HL-60/S4 treated with phorbol 12-myristate 13-acetate at 8.2 ng/mL for 4 days and 3 days (cell line): ENCODE measurements at regions not wholly inside any gene's neighbourhood (a gene's known extent, or its start where the extent isn't known, plus 50 kb on each side); places are given as distances from the start of the nearest gene placed in this dataset.
"Not testable (repeated sequence)": the region's sequence is repeated elsewhere in the genome, so short reads cannot be mapped to it uniquely, and the experiment has no call there.

Source experiments
- in situ Hi-C: fragments of 300-500 bp; cut with MboI; formaldehyde crosslinking; loops from 2 replicates; pipeline ENCODE4 v1.15.0; 2022; ENCODE audit warnings: low sequenced_read_pairs

DNA sequence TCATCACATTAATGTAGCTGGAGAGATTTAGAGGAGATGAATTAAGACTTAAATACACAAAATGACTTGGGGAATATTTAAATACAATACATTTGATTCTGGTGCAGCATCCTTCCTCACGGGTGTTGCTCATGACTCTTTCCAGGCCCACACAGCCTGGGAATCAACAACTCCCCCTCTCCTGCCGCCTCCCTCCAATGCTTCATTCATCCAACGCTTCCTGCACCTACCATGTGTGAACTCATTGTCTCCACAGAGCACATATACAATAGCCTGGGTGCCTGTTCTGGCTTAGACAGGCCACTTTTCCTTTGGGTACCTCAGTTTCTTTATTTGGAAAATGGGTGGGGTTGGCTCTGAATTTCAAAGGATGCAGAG lies 476.9 kb upstream of the CADM1 start:
- in situ Hi-C loops, result no loop called here

DNA sequence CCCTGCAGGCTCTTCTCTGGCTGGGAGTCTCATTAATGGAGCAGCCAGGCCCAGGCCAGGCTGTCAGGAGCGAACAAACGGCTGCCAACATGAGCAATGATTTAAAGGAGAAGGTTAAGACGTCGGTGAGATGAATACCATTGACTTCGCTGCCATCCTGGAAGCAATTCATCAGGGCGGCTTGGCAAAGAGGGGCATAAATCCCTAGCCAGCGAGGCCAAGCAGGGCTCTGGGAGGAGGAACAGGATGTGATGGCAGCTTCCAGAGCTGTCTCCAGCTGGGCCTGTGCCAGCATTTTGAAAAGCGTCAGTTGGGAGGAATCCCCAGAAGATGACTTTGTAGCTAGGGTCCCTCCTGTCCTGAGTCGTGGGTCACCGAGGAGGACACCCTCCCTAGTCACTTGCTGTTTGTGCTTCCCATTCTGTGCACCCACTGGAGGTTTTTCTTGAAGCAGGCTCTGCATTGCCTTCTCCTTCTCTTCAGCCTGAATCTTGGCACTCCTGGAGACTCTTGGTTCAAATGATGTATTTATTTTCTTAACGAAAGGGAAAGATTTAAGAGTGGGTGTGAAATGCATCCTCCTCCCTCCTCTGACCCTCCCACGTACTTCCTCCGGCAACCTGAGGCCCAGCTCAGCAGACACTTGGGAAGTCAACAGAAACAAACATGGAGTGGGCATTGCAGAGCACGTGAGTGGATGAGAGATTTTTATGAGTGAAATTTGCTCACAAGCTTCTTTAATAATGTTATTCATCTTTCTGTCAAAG lies 476.3 kb upstream of the CADM1 start:
- in situ Hi-C loops, result no loop called here

DNA sequence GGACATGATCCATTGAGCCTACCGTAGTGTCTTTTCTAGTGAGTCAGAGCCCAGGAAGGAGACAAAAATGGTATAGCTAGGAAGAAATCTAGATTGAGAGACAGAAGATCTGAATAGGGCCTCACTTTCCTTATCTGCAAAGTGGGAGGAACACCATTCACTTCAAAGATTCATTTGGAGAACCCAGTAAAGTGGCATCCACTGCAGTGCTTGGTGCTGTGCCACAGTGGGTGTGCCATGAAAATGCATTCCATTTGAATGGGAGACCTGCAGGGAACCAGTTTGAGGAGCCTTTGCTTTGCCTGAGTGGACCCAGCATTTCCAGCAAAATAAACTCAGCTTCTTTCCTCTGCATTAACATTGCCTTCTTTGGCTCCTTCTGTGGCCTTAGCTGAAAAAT lies 470.5 kb upstream of the CADM1 start:
- in situ Hi-C loops, result no loop called here

DNA sequence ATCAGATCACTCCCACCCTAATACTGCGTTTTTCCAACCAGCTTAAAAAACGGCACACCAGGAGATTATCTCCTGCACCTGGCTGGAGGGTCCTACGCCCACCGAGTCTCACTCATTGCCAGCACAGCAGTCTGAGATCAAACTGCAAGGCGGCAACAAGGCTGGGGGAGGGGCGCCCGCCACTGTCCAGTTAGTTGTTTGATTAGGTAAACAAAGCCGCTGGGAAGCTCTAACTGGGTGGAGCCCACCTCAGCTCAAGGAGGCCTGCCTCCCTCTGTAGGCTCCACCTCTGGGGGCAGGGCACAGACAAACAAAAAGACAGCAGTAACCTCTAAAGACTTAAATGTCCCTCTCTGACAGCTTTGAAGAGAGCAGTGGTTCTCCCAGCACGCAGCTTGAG lies 463.0 kb upstream of the CADM1 start:
- in situ Hi-C loops, result not testable (repeated sequence)

DNA sequence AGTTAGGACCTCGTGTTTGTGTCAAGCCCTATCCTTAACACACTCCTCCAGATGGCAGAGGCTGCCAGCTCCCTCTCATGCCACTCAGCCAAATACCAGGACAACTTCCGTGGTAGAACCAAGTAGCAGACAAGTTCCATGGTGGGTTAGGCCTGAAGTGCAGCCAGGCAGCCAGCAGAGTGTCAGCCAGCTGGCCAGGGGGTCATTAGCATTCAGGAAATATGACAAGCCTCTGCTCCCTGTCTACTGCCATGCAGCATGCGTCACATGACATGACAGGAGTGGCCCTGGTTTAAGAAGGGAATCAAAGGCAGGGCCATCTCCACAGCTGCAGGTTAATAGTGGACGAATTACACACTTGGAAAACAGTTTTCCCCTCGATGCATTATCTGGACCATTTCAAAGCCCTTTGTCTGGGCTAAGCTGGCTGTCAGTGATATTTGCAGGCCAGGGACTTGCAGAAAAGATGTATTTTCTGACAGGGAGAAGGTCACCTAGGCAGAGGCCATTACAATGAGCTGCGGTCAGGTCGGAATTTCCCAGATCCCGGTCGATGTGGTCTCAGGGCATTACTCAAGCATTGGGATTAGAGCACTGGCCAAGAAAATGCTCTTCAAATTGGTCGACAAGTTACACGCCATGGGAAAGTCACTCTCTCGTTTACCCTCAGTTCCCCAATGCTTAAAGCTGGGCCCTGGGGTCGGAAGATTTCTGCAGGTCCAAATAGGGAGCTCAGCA lies 461.7 kb upstream of the CADM1 start:
- in situ Hi-C loops, result no loop called here

DNA sequence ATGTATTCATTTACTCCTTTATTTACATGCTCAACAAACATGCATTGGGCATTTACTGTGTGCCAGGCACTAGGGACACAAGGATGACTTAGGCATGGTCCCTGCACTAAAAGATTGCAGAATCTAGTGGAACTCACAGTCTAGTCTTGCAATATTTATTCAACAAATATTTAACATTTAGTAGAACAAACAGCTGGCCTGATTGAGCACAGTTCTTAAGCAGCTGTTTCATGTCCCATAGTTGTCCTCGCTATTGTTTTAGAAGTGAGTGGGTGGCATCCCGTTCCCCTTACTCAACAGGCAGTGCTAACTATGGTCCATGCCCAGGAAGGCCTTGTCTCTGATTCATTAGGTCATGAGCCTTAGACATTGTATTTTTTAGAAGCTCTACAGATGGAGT lies 459.9 kb upstream of the CADM1 start:
- in situ Hi-C loops, result no loop called here

DNA sequence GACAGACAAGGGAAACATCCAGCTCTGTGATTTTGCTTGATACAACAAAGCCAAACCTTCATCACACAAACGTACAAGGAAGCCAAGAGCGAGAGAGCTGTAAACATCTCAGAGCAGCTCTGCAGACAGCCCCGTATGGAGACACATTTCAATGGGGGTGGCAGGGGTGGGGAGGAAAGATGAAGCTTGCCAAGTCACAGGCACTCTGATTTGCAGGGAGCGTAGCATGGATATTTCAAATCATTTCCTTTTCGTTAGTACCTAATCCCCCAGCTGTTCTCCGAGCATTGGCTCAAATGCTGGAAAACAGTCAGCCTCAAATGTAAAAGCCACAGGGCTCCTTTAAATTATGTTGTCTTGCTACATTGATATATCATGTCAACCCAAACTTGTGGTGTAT lies 458.9 kb upstream of the CADM1 start:
- in situ Hi-C loops, result no loop called here

DNA sequence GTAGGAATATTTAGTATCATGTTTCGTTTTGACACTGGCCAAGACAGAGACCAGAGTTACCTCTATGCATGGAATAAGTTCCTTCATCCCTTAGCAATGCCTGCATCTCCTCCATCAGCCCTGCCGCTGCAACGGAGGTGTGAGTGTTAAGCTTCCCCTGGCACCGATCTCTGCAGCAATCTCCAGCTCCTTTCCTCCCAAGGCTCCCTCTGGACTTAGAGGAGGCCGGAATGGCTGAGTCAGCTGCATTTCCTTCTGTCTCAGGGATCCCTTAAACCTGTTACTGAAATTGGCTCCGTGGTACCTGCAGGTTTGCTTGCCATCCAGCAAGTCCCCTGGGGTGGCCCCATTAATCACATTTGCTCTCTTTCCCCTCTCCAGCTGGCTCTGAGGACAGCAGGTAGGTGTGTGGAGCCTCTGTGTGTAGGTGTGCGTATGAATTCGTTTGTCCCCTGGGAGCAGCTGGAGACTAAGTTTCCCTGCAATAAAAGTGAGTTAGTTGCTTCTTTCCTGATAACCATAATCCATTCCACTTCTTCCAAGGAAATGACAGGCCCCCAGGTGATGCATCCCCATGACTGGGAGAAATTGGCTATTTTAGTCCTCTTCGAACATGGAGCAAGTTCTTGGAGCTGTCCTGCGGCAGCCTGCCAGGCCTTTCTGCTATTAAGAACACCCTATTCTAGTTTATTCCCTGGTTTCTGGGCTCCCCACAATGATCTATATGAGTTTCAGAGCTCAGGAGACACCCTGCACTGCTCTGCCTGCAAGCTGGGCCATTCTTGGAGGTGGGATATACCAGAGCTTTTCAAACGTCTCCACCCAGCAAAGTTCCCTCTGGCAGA lies 457.2 kb upstream of the CADM1 start:
- in situ Hi-C loops, result no loop called here

DNA sequence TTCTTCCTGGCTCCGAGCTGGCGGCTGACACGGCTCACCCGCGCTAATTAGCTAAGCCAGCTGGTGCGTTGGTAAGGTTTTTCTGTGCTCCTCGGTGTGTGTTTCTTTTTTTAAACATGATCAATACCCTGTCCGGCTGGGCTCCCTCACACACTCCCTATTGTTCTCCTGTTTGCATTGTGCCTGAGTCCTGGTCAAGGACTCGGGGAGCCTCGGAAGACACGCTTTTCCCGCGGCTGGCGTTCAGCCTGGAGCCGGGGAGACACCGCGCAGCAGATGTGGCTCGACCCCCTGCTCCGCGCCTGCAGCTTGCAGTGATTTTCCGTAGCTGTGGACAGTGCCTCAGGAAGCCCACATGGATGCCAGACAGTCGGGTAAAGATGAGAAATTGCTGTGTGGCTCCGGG lies 454.9 kb upstream of the CADM1 start:
- in situ Hi-C loops, result no loop called here

DNA sequence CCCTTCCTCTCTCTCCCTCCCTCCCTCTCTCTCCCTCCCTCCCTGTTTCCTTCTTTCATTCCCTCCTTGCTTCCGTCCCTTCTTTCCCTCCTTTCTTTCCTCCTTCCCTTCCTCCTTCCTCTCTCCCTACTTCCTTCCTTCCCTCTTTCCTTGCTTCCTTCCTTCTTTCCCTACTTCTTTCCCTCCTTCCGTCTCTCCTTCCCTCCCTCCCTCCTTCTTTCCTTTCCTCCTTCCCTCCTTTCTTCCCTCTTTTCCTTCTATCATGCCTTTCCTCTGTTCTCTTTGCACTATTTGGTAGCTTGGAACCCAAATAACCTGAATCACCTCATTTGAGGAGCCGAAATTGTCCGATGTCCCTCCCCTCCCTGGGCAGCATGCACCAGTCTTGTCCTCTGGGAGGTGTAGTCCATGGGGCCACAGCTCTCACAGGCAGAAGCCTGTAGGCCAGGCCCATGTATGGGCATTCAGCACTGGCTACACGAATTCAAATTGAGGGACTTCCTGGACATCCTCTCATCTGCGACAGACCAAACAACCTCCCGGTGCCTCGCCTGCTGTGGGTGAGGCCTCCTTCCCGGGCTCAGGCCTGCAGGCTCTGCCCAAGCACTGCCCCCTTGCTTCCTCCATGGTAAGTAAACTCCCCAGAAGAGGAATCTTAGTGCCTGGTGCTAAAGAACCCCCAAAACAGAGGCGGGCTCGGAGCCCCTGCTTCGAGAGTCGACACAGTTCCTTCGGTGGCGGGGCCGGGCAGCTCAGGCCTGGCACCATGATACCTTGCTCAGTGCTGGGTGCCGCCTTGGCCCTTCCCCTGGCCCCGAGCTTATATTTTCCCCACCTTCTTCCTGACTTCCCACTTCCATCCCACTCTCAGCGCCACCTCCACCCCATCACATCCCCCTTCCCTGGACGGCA lies 454.1 kb upstream of the CADM1 start:
- in situ Hi-C loops, result no loop called here

DNA sequence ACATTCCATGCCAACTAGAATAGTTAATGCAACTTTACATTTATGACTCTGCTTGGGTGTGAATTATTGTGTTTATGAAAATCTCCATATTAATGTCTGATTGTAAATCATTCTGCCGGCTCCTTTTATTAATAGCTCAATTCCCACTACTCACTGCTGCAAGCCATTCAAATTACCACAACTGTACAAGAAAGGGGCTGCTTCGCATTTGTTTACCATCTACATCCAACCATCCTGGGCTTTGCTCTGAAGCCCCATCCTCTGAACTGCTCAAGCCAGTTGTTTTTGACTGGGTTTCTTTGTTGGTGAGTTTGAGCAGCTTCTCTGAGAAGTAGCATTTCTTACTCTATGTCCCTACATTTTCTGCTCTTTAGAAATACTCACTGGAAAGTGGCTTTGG lies 451.6 kb upstream of the CADM1 start:
- in situ Hi-C loops, result no loop called here

DNA sequence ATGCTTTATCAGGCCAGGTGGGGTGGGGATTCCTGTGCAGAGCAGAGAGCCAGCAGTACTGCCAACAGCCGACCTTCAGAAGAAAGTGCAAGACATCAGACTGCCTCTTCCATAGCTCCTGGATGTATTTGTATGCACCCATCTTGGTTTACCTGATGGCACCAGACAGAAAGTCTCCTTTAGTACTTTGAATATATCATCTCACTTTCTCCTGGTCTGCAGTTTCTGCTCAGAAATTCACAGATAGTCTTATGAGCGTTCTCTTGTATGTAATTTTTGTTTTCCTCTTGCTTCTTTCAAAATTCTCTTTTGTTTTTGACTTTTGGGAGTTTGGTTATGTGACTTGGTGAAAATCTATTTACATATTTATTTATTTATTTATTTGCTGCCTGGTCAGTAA lies 446.4 kb upstream of the CADM1 start:
- in situ Hi-C loops, result no loop called here

DNA sequence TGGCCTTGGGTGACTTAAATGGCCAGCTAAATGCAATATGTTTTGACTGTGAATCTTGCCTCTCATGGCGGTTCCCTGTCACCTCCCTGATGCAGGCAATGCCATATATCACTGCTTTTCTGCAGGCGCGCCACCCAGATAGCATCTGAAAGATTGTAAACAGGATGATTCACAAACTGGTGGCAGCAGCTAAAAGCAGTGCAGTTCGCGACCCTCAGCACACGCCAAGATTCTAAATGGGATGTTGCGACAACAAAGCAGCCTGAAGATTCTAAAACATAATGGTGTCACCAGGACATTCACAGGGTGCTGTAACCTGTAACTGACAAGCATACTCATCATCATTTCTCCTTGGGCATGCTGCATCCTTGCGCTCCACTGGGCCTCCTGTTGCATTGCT lies 440.4 kb upstream of the CADM1 start:
- in situ Hi-C loops, result no loop called here

DNA sequence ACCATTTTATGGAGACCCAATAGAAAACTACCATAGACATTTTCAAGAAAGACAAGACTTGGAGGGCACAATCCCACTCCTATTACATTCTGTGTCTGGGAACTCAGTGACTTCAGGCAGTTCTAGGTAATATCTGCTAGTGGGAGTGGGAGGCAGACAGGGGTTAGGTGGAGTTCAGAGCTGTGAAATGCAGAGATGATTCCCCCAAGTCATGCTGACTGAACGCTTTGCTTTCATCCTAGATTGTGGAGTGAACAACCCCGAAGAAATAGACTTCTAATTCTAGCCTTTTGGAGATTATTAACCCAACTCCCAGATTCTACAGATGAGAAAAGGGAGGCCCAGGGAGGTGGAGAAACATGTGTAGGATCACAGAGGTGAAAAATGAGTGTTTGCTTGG lies 437.8 kb upstream of the CADM1 start:
- in situ Hi-C loops, result no loop called here

DNA sequence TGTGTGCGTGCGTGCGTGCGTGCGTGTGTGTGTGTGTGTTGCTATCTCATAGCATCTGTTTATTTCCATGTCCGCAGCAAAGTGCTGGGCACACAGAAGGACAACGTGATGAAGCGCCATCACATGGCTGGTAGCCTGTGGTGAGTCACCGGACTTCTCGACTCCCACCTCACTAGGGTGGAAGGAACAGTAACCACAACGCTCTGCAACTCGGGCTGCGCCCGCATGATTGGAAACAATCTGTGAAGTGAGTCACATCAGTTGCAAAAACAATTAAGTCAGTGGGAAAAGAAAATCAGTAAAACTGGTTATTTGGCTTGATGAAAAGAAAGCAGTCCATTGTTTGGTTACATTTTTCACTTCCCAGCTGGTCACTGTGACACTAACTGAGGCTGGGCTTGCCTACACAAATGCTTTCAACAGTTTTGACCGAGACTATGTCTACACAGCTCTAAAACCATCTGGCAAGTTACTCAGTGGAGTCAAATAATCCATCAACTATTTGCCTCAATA lies 437.3 kb upstream of the CADM1 start:
- in situ Hi-C loops, result no loop called here

DNA sequence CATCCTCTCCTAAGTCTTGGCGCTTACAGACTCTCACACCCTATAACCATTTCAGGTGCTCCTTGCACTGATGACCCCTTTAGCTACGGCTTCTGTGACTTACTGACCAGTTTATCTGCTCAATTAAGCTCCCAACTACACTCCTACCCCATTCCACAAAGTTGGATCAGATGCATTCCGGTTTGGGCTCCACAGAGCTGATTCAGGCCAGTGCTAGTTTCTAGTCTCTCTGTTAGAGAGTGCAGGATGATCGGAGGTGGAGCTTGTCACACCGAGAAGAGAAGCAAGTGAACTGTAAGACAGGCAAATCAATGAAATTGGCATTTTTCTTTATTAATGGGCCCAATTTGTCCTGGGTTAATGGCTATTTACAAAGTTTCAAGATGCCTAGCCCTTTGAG lies 436.8 kb upstream of the CADM1 start:
- in situ Hi-C loops, result no loop called here

DNA sequence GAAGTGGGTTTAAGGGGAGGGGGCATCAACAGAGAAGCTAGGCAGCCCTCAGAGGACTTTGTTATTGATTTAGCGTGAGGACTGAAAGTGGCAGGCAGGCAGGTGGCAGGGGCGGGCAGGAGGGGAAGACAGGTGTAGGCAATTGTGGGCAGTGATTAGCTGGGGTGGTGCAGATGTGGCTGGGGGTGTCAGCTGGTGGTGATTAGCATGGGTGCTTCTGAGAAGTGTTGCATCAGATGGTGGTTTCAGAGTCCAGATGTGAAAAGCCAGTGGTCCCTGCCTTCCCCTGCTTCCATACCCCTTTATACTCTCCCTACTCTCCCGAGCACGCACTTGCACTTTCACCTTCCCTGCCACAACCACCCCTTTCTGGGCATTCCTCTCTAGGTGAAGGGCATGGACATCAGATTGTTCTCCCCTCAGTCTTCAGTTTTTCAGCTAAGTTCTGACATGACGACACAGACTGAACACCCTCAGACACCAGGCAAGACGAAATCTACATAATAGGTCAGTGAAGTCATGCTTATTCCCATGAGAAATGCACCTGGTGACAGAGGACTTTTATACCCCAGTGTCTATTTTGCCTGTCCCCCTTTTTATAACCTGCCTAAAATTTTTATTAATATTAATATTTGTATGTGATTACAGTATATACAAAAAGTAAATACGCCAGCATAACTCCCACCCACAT lies 435.7 kb upstream of the CADM1 start:
- in situ Hi-C loops, result no loop called here

DNA sequence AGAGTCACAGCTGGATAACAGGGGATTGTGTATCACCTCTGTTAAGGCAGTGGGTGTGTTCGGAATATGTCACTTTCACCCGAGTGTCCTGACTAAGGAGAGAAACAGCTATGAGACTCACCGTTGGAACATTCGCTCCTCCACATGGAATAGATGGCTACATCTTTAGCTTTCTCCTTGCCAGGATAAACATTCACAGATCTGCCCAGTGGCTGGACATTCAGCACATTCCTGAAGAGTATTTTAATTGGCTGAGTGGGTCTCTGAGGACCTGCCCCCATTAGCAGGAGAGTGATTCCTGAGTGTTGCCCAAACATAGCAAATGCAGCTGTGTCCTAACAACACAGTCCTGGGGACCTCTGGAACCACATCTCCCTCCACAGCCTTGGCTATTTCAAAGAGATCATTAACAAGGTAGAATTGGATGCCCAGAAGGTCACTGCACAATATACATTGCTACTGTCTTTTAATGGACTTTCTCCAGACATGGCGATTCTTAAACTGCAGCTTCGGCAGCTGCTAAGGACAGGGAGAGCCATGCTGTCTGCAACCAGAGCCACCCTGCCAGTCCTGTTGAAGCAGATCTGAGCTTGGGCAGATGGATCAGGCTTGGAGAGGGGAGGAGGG lies 435.0 kb upstream of the CADM1 start:
- in situ Hi-C loops, result no loop called here

DNA sequence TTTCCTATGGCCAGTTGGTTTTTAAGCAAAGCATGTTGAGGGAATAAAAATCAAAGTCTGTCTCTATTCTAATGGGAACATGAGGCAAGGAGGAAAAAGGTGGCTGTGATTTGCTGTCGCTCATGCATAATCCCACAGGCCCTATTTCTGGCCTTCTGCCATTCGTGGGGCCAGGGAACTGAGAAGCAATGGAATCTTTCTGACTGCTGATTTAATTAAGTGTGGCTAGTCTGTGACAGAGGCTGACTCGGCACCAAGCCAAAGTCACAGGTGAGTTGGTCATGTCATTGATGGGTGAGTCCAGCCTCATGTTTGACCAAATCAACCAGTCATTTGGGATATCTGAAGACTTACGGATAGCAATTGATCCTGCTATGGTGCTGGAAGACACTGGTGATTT lies 429.3 kb upstream of the CADM1 start:
- in situ Hi-C loops, result no loop called here
